ENCODE measurements at regions not wholly inside any gene's neighbourhood (a gene's known extent, or its start where the extent isn't known, plus 50 kb on each side); places are given as distances from the start of the nearest gene placed in this dataset.

GRCh38 chr14:76324133-76324532 is 51.8 kb upstream of the ESRRB start:
- Histone ChIP-seq H3K27ac (no peak overlapping the region), H3K4me1 (replicated peaks in 1 of 2) (no peaks in the 10 kb centered on the region), H3K36me3 (replicated peaks in 1 of 2) (no peaks in the 10 kb centered on the region), H3K4me3 (no peak overlapping the region), H3K27me3 (peaks cover 7% of the 10 kb centered on the region), H3K9me3 (replicated peaks in 1 of 3) (no peaks in the 10 kb centered on the region)
- TF ChIP-seq POLR2A (IDR thresholded peaks at IDR 0.05) = no peak
- no peak for TF ChIP-seq CTCF (IDR thresholded peaks at IDR 0.05)
- DNase-seq = peak in 1 of 7 donors; percentile 3
- intact Hi-C loops (cut with DNase I) = no loop called here
- 78 to 80% (median 79%) methylated on average over 4 to 5 of the region's 5 CpGs for WGBS, 4 donors

Measured in adrenal gland (tissue), 9 donors.